CD4-positive, alpha-beta T cell treated with Interleukin-10 for 1 hour (primary cell): ENCODE measurements at regions not wholly inside any gene's neighbourhood (a gene's known extent, or its start where the extent isn't known, plus 50 kb on each side); places are given as distances from the start of the nearest gene placed in this dataset.

ENCODE experiments used
- DNase-seq: peaks from one replicate; pipeline ENCODE4 v3.0.0-alpha.2; 2020

DNA sequence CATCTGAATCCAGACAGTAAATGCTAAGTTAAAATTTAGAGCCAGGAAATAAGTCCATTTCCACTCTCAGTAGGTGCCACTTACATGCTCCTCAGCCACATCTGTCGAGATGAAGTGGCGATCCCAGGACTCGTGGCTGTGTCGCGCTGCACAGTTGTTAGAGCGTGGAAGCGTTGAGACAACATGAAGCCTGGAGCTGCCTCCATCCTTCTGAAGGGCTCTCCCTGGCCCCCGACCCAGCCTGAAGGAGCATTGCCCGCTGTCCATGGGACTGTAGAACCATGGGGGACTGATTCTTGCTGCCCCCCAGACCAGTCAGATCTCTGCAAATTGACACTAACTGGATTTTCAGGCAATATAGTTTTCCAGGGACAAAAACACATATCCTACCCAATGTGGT is 58.9 kb downstream of the IRX1 start:
- no peak for DNase-seq

DNA sequence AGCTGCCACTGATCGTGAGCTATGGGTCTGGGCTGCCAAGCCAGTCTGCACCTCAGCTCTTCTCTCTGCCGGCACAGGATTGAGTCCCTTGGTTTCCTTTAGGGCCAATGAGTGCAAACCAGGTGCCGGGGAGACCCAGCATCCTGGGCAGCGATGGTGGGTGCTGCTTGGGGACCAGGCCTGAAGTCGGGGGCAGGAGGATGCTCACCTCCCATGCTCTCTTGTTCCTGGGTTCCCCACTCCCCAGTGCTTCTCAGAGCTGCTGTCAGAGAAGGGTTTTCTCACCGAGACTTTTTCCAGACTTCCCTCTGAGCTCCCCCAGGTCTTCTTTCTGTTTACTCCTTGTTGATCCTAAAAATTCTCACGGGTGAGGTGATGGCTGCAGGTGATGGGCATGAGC is 61.2 kb downstream of the IRX1 start:
- DNase-seq, result no peak

DNA sequence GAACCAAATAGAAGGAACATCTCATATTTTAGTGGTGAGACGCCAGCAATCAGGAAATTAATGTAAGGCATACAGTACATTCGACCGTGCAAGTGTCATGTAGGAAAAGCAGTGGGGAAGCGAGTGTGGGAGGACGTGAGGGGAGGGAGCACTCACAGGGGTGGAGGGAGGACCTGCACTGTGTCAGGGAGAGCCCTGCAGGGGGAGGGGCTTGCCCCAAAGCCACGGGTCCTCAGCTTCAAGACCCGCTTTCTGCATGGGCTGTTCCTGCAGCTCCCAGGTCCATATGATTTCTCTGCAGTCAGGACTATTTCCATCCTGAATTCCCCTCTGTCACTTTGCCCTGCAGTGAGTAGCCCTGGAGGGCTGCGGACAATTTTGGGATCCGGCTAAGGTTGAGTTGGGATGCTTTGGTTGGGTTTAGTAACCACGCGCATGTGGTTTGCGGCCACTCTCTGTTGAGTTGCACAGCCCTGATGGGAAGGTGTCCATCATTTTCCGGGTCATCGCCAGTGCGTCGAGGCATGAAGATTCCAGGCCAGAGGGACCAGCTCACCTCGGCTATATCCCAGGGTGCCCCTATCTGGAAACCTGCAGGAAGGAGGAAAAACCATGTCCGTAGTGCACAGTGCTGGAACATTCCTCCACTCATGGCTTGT is 61.9 kb downstream of the IRX1 start:
- no peak for DNase-seq

DNA sequence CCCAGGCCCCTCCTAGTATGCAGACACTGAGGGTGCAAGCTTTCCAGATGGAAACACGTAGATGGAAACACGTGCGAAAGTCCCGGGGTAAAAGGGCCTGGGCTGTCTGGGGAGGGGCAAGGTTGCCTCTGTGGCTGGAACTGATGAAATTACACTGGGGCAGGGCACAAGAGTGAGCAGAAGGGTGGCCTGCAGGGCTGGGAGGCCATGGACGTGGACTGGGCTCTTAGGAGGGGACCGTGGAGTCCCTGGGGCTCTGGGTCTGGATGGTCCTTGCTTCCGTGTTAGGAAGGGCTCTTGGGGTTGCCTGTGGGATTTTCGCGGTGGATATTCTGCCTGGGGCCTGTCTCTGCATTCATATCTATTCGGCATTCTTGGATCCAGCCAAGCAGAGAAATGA is 63.3 kb downstream of the IRX1 start:
- no peak for DNase-seq

DNA sequence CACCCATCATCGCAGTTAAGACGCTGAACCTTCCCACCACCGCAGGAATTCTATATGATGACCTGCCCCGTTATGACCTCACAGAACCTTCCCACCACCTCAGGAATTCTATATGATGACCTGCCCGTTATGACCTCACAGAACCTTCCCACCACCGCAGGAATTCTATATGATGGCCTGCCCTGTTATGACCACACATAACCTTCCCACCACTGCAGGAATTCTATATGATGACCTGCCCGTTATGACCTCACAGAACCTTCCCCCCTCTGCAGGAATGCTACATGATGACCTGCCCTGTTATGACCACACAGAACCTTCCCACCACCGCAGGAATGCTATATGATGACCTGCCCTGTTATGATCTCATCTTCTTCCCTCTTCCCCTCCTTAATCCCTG is 64.3 kb downstream of the IRX1 start:
- no peak for DNase-seq

DNA sequence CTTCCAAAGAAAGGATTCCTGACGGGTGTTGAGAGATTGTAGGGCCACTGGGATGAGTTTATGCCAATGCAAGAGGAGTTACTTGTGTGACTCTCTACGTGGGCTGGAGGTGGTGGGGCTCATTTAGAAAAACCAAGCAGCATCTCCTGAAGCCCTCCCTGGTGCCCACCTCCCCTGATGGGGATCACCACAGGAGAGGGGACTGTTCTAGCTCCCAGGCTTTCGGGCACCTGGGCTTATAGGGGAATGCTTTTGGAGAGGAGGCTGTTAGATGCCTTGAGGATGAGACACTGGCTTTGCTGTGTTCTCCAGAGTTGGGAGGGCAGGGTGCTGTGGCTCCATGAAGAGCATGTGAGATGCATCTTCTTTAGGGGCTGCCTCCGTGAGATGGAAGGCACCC is 65.0 kb downstream of the IRX1 start:
- DNase-seq, result no peak

DNA sequence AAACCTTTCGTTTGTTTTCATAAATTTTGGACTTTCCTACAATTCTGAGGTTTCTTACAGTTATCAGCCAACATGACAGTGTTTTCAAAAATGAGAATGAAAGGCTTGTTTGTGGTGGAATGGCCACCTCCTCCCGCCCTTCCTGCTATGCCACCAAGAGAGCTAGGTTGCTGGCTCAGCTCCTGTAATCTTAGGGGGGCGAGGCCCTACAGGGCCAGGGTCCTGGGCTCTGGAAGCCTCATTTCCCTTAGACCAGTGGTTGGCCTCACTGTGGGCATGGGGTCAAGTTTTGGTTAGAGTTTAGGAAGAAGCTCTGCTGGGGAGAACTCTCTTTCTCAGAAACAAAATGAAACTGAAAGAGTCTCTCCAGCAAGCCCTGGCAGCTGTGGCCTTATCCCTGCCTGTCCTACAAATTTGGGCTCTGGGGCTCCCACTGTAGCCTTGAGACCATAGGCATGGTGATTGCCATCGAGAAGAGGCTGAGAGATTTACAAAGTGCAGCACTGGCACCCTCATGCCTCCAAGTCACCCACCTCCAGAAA is 66.2 kb downstream of the IRX1 start:
- no peak for DNase-seq

DNA sequence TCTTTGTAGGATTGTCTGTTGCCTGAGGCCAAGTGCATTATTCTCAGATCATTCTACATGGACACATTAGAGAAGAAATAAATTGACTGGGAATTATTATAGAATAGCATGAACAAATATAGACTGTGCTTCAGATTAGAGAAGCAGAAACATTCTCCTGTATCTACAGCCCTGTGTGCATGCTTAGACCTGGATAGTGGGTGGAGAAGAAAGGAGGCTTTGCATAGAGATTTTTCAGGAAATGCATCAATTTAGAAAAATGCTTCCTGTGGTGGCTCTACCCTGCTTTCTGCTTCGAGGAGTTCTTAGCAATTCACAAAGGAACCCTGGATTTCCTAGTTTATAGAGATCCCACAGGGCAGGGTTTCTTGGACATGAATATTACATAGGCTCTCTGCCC is 66.7 kb downstream of the IRX1 start:
- no peak for DNase-seq

DNA sequence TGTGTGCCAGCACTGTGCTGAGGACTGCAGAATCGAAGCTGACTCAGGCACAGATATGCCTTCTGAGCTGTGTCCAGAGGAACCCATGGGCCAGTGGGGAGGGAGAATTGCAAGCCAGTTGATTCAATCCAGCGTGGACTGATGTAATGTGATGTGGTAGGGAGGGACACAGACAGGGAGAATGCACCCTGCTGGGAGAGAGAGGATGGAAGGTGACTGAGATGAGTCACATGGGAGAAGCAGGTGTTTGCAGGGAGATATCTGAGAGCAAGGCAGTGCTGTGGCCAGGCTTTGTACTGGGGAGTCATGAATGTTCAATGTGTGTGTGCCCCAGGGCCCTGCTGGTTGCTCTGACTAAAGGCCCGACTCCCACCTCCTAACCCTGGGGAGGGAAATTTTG is 75.7 kb downstream of the IRX1 start:
- DNase-seq, result no peak

DNA sequence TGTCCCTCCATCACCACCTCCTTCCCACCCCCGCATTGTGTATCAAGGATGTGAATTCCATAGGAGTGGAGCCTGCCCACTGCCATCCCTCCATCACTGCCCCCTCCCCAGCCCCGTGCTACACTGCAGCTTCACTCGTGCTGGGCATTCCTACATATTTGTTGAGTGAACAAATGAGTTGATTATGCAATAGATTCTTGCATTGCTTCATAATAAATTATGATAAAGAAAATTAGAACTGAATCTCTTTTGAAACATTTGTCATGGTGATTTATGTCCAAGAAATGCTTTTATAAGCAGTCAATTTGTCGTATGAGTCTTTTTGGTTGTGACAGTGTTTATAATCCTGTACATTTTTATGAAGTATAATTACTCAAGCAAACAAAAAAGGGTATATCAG is 83.2 kb downstream of the IRX1 start:
- DNase-seq, result no peak

DNA sequence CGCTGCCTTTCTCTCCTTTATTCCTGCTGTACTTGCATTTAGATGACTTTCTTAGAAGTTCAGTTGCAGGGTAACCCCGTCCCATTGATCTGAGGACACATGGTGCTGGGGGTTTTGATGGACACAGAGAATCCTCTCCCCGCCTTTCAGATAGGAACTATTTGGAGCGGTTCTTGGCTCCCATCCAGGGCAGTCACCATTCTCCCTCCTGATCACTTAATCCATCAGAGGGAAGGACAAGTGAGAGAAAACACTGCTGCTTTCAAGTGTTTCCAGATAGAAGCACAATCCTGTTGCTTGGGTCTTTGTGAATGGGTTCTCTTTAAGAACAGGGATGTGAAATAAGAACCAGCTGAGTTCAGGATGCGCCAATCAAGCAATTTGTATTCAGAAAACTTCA is 85.2 kb downstream of the IRX1 start:
- no peak for DNase-seq

DNA sequence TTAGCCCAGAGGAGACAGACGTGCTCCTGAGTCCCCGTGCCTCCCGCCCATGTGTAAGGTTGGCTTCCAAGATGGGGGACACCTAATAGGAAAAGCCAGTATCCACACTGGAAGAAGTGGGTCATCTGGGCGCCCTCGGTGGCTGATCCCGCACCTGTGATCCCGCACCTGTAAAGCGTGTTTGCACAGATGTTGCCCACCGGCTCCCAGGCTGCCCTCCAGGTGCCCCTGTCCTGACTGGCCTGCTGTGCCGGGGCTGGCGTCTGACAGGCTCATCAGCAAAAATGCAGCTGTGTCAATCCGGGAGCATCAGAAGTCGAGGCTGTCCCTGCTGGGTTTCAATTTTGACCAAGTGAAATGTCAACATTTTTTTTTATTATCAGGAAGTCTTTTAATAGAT is 88.5 kb downstream of the IRX1 start:
- DNase-seq, result no peak

DNA sequence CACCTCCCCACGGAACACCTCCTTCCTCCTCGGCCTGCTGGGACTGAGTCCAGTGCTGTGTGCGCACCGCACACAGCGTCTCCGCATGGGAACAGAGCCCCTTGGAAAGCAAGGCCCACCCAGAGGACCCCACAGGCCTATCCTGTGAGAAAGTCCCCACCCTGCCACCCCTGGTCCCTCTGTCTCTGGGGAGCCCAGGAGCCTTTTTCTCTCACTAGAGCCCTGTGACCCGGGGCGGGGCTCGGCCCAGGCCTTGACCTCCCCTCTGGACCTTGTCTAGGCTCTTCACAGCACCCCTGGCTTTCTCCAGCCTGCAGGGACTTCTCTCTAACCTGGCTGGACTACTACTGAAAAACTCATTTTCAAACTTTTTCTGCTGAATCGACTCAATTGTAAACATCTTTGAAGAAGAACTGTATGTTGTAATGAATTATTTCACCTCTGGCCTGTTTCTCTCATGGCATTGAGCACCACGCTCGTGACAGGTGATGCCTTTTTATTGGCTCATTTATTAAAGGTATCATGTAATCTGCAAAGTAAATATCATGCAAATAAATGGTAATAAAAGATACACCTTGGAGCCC is 89.2 kb downstream of the IRX1 start:
- DNase-seq, result no peak

DNA sequence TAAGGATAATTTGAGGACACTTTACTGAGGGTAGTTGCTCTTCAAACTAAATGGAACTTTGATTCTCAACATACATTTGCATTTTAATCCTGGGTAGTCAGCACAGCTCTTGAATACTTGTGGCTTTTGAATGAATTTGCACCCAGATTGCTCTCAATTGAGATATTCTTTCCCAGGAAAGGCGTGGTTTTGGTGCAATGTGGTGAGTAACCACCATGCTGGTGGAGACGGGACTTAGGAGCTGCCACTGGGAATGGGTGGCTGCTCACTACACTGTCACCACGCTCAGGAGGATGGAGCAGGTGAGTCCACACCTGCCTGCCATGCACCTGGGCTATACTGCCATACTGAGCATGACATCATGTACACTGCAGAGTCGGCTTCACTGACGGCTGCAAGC is 99.2 kb downstream of the IRX1 start:
- DNase-seq, result no peak

DNA sequence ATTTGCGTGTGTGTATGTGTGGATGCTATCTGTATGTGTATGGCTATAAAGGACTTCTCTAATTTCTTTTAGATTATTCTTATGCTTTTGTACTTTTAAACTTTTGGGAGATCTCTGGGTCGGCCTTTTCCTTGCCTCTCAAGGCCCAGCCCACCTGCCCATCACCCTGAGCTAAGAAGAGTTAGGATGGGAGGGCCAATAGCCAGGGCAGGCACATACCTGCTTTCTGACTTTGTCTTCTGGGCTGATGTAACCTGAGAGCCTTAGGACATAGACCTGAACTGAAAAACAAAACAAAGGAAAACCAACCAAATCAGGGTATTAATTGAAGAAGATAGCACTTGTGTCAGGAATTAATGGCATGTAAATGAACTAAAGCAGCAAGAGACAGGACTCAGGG is 100.2 kb downstream of the IRX1 start:
- no peak for DNase-seq

DNA sequence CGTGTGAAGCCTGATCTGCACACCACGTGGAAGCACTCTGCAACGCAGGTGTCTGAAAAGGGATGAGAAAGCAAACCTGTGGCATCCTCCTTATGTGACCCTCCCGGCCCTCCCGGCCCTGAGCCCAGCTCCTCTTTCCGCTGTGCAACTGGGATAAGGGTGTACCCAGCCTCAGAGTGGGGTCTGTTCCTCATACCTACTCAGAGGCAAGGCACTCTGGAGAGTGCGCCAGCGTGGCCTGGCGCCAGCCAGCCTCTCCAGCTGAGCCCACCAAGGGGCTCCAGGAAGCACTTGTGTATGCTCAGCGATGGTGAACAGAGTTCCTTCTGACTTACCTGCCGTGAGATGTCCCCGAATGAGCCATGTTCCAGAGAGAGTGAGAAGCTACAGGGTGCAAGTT is 102.8 kb downstream of the IRX1 start:
- no peak for DNase-seq

DNA sequence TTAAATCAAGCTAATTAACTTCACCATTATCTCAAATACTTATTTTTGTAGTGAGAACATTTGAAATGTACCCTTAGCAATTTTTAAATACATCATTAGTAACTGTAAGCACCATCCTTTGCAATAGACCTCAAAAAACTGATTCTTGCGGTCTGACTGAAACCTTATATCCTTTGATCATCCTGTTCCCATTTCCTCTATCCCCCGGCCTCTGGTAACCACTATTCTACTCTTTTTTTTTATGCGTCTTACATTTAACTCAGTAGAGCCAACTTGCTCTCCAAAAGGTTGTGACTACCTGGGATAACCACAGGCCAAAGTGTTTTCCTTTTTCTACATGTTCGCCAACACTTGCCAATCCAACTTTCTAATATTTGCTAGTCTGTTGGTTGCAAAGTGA is 106.1 kb downstream of the IRX1 start:
- no peak for DNase-seq

DNA sequence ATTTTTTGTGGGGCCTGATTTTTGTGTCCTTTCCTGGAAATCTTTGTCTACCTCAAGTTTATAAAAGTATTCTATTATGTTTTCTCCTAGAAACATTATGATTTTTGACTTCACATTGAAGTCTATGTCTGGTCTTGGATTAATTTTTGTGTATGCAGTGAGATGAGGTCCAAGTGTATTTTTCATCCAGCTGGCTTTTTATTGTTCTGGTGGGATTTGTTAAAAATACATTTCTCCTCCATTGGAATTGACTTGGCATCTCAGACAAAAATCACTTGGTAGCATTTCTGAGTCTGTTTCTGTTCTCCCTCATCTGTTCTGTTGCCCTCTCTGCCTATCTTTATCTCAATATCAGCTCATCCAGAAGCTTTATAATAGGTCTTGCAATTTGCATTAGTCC is 109.0 kb downstream of the IRX1 start:
- DNase-seq, result no peak

DNA sequence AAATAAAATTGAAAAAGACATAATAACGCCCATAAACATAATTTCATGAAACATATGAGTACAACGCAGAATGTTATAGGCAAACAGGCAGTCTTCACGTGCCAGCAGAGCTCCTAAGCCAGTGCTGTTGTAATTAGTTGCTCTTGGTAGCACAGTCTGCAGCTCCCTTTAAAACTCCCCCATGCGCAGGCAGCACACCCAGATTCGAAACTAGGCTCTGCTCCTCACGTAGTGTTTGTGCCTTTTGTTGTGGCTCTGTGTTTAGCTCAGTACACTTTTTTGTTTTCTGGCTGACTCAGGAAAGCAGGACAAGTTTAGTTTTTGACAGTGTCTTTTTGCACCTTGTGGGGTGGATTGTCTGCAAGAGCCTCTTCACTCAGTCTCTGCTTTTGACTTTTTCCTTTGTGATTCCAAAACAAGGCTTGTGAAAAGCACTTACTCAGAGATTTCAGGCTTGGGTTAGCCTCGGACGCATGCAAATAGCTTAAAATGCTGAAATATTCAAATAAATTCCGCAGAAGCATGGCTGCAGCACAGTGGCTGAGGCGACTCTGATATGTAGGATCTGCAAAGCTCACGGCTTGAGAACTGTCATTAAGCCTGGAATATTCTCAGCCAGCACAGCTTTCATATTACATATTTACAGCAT is 113.6 kb downstream of the IRX1 start:
- no peak for DNase-seq

DNA sequence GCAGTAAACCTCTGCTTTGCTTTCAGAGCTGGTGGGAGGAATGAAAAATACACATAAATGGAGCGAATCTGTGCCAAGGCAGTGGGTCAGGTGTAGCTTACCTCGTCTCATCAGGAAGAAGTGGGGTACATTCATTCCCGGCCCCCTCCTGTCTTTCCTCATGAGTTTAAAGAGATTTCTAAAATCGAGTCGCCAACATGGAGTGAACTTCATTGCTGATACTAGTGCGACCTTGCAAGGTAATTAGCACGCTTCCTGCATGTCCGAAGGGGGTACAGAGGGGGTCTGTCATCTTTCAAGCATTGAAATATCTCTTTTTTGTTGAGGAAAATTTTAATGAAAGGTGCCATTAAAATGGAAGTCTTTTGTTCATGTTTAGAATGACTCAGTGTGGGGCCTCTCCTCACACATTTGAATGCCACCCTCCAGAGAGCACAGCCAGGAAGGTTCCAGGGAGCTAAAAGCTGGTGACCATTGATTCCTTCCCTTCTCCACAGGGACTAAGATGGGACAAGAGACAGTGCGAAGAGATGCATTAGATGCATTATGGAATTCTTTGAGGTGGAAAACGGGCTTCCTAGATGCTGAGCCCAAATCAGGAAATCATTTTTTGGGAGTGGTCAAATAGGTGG is 114.2 kb downstream of the IRX1 start:
- no peak for DNase-seq

DNA sequence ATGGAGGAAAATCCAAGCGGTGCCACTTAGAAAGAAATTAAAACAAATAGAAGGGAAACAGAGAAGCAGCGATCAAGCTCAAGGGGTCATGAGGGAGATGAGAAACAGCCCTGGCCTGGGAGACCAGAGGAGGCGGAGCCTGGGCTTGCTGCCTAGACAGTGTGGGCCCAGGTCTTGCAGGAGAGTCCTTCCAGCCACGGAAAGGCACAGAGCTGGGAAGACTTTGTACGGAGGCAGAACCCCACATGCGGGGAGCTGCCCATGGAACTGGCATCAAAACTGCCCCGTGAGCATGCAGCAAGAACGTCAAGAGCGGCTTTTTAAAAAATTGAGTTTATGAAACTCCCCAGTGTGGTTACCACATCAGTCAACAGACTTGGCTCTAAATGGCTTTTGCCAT is 119.4 kb downstream of the IRX1 start:
- no peak for DNase-seq

DNA sequence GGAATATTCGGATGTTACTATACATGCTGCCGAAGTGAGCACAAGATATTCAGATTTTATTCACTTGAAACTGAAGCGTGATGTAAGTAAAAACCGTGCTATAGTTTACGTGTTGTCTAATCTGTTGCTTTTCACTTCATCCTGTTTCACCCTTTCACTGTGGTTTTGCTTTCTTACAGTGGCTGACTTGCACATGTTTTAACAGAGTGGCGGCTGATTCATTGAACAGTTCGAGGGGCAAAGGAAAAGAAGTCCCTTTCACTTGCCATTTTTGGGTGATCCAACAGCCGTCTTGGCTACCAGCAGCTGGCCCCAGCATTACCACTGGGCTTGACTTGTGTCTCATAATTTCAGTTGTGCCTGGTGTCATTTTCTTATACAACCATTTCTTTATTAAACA is 134.0 kb downstream of the IRX1 start:
- DNase-seq, result no peak

DNA sequence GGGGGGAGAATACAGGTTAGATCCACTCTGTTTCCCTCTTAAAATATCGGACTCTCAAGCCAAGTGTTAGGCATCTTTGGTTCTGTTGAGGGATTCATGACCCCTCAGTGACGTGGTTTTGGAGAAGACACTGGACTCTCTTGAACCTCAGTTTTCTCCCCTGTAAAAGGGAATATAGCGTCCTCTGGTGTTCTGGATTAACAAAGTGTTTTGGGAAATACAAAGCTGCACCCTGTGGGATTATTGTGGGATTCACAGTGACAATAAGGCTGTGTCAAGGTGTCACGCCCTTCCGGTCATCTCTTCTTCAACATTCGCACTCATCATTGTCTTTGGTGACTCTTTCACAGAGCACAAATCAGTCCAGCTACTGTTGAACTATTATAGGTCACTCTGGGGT is 139.0 kb downstream of the IRX1 start:
- no peak for DNase-seq

DNA sequence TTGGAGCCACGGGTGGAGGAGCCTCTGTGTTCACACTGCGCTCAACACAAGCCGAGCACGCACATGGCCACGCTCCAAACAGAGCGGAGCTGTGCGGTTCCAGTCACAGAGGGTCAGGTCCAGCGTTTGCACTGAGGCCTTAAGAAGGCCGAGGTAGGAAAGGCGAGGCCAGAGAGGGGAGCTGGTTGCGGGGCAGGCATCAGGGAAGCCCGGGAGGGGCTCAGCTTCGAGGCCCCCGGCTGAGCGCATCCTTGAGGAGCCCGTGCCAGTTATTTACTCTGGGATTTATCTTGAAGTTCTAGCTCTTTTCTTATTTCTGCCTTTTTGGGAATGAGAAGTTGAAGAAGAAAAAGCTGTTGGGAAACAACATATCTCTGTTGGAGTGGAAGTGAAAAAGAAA is 140.8 kb downstream of the IRX1 start:
- no peak for DNase-seq
